OCI-LY3 (cell line): ENCODE measurements at regions not wholly inside any gene's neighbourhood (a gene's known extent, or its start where the extent isn't known, plus 50 kb on each side); places are given as distances from the start of the nearest gene placed in this dataset.

Experiments used
- EZH2phosphoT487 ChIP-seq: fragments of 200-600 bp; shearing (Covaris generic); IDR thresholded peaks from 2 replicates; pipeline ENCODE4 v1.6.1; 2018; ENCODE audit warnings: antibody characterized with exemption, mixed run types, low read depth
- TF ChIP-seq, protein P1 (sequence below): fragments of 200-600, 300-600 bp; sonication (generic); IDR thresholded peaks from 2 replicates; pipeline ENCODE4 v1.5.1; 2014; ENCODE audit warnings: antibody characterized with exemption, low read length, low read depth

DNA sequence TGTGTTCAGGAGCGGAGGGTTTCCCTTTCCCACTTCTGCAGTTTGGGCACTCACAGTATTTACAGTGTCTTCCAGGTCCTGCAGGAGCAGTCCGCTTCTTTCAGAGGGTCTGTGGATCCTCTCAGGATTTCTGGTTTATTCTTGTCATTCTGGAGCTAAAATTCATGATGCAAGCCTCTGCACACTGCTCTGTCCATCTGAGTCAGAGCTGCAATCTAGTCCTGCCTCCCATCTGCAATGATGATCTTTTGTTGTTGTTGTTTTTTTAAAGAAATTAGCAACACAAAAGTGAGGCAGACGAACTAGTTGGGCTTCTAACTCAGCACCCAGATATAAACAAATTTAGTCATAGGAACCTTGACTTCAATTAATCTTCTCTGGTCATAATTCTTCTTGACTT is 86.5 kb downstream of the DLEU7 start:
- TF ChIP-seq, protein P1, sequence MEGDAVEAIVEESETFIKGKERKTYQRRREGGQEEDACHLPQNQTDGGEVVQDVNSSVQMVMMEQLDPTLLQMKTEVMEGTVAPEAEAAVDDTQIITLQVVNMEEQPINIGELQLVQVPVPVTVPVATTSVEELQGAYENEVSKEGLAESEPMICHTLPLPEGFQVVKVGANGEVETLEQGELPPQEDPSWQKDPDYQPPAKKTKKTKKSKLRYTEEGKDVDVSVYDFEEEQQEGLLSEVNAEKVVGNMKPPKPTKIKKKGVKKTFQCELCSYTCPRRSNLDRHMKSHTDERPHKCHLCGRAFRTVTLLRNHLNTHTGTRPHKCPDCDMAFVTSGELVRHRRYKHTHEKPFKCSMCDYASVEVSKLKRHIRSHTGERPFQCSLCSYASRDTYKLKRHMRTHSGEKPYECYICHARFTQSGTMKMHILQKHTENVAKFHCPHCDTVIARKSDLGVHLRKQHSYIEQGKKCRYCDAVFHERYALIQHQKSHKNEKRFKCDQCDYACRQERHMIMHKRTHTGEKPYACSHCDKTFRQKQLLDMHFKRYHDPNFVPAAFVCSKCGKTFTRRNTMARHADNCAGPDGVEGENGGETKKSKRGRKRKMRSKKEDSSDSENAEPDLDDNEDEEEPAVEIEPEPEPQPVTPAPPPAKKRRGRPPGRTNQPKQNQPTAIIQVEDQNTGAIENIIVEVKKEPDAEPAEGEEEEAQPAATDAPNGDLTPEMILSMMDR = no peak
- no peak for TF ChIP-seq EZH2phosphoT487
